ENCODE measurements at regions not wholly inside any gene's neighbourhood (a gene's known extent, or its start where the extent isn't known, plus 50 kb on each side); places are given as distances from the start of the nearest gene placed in this dataset.

- DNase-seq: no peak
Observed at GRCh38 chr20:54713727-54714126, 238.3 kb downstream of the DOK5 start.

- no peak for DNase-seq
Observed at GRCh38 chr20:54711071-54711470, 235.7 kb downstream of the DOK5 start.

DNA sequence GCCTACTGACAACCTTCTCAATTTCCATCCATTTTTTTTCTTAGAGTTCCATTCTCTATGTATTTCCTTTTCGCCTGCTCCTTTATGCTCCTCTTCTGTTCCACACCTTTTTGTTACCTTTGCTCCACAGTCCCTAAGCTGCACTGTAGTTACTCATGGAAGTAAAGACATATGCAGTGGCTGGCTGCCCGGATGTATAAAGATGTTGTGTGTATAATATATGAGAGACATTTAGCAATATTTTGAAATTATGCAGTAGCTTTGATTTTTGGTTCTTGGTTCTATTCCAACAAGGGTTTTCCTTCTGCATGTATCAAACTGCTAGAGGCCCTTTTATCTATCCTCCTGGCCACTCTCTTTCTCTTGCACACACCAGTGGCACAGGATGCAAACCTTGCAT, 234.9 kb downstream of the DOK5 start:
- no peak for DNase-seq

DNA sequence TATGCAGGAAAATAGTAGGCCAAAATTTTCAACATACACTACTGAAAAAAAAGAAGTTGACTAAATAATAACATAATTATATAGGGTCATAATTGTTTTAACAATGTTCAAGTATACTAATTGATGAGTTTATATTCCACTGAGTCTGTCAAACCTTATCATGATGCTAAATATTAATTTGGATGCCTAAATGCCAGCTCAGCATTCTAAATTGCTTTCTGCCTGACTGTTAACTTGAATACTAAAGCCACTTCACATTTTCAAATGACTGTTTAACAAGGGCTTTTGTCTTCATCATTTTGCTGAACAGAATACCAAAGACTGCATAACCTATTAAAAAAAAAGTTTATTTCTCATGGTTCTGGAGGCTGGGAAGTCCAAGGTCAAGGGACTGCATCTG, 232.8 kb downstream of the DOK5 start:
- no peak for DNase-seq

DNA sequence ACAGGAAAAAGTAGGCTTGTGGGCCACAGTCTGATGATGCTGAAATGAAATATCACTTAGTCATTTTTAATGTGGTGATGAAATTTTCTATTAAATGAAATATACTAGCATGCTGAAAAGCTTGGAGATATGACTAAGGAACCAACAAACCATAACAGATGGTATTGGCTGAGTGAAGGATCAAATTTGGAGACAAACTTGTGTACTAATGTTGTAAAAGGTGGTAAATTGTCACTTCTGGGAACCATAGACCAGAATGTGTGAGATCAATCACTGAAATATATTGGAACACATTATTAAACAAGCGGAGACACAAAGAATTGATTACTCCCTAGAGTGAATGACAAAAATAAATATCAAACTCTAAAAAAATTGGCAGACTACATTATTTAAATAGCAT, 232.4 kb downstream of the DOK5 start:
- DNase-seq: no peak

GRCh38 chr20:54706581-54706980, 231.2 kb downstream of the DOK5 start:
- no peak for DNase-seq

- DNase-seq: no peak
Observed at GRCh38 chr20:54704032-54704635, 228.7 kb downstream of the DOK5 start.

All from OCI-M1 (cell line).